ENCODE measurements at regions not wholly inside any gene's neighbourhood (a gene's known extent, or its start where the extent isn't known, plus 50 kb on each side); places are given as distances from the start of the nearest gene placed in this dataset.

DNA sequence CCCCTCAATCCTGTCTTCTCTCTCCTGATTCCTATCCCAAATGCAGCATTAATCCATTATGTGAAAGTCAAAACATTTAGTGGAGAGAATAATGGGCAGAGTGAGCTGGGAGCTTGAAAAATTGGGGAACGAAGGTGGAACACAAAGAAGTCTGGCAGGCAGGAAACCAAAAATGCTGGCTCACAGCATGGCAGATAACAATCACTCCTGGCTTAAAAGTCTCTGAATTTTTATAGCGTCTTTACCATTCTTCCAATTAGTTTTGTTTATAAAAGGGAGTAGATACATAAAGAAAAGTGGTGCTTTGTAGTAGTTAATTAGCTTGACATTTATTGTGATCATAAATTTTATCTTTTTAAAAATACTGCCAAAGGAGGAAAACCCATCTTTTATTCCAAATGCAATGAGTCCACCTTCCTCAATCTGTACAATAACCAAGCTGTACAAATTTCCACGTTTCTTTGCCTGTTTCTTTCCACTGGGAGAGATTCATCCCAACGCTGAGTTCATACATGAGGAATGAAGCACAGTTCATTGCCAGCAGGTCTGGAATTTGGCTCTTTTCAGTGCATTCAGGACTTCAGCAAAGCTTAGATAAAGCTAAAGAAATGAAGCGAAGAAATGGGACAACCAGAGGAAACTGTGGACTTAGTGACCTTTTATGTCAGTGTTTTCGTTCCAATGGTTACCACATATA, 174.7 kb downstream of the HMHB1 start:
- Histone ChIP-seq H4K20me1 (ENCODE audit: control insufficient read depth, insufficient read depth, insufficient read length) (no peaks in the 10 kb centered on the region), H4K91ac (ENCODE audit: insufficient read length, low read depth, low read length) (no peak overlapping the region), H2BK12ac (ENCODE audit: insufficient read length, low read depth, low read length) (no peak overlapping the region), H3K79me1 (ENCODE audit: insufficient read depth, low read depth, low read length, poor library complexity, severe bottlenecking) (no peaks in the 10 kb centered on the region), H2AK5ac (ENCODE audit: insufficient read length, low read length) (no peak overlapping the region), H3K23ac (ENCODE audit: insufficient read length, low read depth, low read length) (no peak overlapping the region), H2BK20ac (ENCODE audit: low read depth, low read length, poor library complexity, severe bottlenecking) (no peak overlapping the region), H2BK5ac (ENCODE audit: insufficient read length, low read length) (no peak overlapping the region), H4K5ac (ENCODE audit: insufficient read length, low read depth, low read length) (no peak overlapping the region), H3K4me1 (ENCODE audit: insufficient read depth, low read length) (no peaks in the 10 kb centered on the region), H3K23me2 (ENCODE audit: insufficient read length, low read depth, low read length, poor library complexity, severe bottlenecking) (no peaks in the 10 kb centered on the region), H3K18ac (ENCODE audit: insufficient read length, low read depth, low read length) (no peak overlapping the region), H3K9me3 (ENCODE audit: control insufficient read depth, low read depth, low read length) (no peaks in the 10 kb centered on the region), H3K14ac (ENCODE audit: insufficient read depth, low read length) (no peak overlapping the region), H4K8ac (replicated peaks; ENCODE audit: insufficient read length, low read depth, low read length) (no peak overlapping the region), H3K27me3 (ENCODE audit: insufficient read depth, low read length) (no peaks in the 10 kb centered on the region), H3K56ac (ENCODE audit: insufficient read length, low read depth, low read length) (no peak overlapping the region), H3K4ac (ENCODE audit: low read depth, low read length) (no peak overlapping the region), H2AFZ (ENCODE audit: low read length) (no peak overlapping the region), H3K9ac (ENCODE audit: extremely low read depth, insufficient read length, low read length) (no peak overlapping the region), H2BK15ac (ENCODE audit: low read depth, low read length) (no peak overlapping the region), H2BK120ac (ENCODE audit: low read depth, low read length, poor library complexity, severe bottlenecking) (no peak overlapping the region), H3K27ac (ENCODE audit: insufficient read length, low read depth, low read length) (no peak overlapping the region), H3T11ph (ENCODE audit: low read length) (no peak overlapping the region), H3K4me2 (ENCODE audit: insufficient read depth, insufficient read length, low read length) (no peak overlapping the region), H3K79me2 (ENCODE audit: insufficient read depth, low read length) (no peaks in the 10 kb centered on the region)
- H3K27me3 Mint-ChIP-seq (ENCODE audit: low read depth) = no peaks in the 10 kb centered on the region
- WGBS (ENCODE audit: extremely low coverage, insufficient read length, low lambda C conversion rate) = no CpG with 5 or more reads among the region's 6 CpGs
- TF ChIP-seq CTCF (conservative IDR thresholded peaks at IDR 0.05) = no peak
- H3K9me3 Mint-ChIP-seq = no peaks in the 10 kb centered on the region
- no peak overlapping the region for H3K4me3 Mint-ChIP-seq
- H3K27ac Mint-ChIP-seq = no peak overlapping the region; a peak in 2 of 7 replicates
- no peak for DNase-seq
- H3K36me3 Mint-ChIP-seq (ENCODE audit: insufficient read depth in 1 of 3, low read depth in 3 of 3) = no peaks in the 10 kb centered on the region
- H3K4me1 Mint-ChIP-seq = peaks cover 6 to 7% of the 10 kb centered on the region in 2 experiments; a peak in 2 of 4 replicates
